GM19238 (cell line): ENCODE measurements at regions not wholly inside any gene's neighbourhood (a gene's known extent, or its start where the extent isn't known, plus 50 kb on each side); places are given as distances from the start of the nearest gene placed in this dataset.

Source experiments
- DNase-seq: peaks from one replicate; pipeline ENCODE4 v3.0.0; 2011; ENCODE audit warnings: low spot score; ENCODE audit not compliant: insufficient read length

DNA sequence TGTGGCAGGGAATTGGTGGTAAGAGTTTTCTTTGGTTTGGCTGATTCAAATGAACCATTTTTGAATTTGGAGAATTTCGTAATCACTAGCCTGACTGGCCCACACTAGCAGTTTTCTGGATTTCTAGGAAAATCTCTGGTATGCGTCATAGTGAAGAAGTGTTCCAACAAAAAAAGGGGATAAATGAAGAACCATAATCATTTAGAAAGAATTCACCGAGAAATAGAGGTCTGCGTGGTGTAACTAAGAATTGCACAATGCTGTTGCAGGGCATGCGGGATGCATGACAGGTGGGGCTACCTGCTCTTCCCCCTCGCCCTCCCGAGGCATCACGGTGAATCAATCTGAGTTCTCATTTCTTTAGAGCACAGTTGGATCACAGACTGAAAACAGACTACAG, 232.3 kb upstream of the PAPPA start:
- no peak for DNase-seq

DNA sequence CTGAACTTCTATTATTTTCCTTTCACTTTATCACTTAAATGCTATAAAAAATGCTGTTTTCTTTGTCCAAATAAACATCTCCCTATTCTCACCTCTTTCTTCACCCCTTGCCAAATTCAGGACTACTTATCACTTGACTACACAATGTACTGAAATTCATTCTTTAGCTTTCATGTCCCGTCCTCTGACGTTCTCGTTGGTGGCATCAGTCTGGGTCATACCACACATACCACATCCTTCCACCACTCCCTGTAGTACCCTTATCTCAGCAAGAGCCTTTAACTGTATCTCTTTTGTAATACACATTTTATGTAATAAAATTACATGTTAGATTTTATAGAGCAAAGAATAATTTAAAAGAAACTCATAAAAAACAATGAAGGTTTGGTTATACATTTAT, 231.1 kb upstream of the PAPPA start:
- DNase-seq, result no peak

DNA sequence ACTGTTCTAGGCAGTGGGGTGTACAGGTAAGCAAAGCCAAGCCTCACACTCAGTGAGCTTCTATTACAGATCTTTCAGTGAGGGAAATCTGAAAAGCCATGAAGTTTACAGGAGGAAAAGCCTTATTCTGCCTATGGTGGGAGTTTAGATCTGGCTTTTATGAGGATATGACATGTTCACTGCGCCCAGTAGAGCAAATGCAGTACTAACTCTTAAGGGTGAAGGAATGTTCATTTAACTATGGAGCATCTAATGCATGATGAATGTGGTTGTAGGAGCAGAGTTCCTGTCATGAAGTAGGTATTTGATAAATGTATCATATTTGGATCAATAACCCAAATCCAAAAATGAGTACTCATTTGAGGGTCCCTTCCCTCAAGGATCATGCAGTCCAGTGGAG, 230.2 kb upstream of the PAPPA start:
- DNase-seq, result no peak

DNA sequence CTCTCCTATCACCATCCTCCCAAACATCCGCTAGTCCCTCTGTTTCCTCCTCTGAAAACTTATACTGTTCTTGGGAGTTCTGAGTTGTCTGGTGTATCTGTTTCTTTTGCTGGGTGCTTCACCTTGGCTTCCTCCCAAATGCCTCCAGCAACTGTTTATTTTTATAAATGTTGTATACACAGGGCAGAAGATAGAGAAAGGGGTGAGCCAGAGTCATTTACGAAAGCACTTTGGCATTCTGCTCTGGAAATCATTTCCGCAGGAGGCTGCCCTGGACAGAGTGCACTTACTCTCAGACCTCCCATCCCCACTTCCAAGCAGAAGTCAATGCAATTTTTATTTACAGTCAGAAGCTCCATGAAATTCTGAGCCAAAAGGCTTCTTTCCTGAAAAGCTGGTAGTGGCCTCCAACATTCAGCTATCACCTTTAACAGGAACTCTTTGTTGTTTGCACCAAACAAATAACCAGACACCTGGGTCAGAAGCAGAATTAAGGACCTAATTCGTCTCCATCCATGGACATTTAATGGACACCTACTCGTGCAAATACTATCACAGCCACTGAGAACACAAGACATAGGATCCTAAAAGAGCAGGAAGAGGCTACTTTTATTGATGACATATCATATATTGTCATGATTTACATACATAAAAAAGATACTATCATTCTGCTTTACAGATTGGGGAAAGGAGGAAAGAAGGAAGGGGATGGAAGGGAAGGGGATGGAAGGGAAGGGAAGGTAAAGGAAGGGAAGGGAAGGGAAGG, 229.5 kb upstream of the PAPPA start:
- no peak for DNase-seq

DNA sequence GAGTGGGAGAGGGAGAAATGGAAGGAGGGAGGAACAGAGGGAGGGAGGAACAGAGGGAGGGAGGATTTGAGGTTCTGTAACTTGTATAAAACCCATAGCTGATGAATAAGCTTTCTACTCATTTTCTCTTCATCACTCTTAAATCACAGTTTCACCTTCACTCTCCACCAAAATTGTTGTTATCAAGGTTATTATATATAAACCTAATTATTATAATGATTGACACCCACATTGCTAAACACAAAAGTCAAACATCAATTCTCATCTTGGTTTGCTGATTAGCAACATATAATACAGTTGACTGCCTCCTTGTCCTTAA, 229.0 kb upstream of the PAPPA start:
- no peak for DNase-seq

DNA sequence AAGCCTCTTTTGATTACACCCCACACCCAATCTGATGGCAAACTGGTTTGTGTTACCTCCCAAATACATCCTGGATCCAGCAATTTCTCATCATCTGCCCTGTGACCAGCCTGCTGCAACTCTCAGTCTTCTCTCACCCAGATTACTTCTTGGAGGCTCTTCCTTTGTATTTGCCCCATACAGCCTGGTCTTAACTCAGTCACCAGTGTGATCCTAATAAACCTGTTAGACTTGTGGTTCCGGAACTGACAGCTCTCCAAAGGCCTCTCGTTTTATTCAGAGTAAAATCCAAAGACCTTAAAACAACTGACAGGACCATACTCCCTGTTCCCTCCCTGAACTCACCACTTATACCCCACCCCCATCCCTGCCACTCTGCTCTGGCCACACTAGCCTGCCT, 228.2 kb upstream of the PAPPA start:
- DNase-seq, result no peak

DNA sequence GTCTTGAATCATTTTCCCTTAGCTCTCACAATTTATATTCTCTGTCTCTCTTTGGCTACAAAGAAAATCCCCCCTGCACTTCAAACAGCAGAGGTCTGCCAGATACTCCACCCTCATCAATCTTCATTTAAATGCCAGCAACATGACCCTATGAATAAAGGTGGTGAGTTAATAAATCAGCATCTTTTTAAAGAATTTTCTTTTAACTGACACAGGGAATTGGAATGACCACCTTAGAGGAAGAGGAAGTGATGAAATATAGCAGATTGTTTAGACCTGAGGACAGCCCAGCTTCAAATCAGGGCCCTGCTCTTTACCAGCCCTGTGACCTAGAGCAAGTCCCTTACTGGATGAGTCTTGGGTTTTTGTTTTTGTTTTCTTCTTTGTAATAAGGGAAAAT, 223.1 kb upstream of the PAPPA start:
- no peak for DNase-seq

DNA sequence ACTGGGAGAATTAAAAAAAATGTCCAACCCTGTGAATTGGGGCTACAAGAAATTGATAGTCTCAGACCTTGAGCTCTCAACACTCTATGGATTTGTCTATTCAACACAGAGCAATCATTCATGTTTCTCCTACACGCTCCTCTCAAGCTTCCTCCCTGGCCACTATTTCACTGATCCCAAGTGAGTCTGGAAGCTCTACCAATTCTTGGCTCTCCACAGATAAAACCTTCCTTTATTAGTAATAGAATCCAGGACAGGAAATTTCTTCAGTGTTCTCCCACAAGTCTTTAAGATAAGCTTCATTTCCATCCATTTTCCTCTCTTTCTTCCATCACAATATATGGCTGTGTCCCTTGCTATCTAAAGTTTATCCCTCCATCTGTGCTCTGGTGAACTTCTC, 215.1 kb upstream of the PAPPA start:
- DNase-seq, result no peak

DNA sequence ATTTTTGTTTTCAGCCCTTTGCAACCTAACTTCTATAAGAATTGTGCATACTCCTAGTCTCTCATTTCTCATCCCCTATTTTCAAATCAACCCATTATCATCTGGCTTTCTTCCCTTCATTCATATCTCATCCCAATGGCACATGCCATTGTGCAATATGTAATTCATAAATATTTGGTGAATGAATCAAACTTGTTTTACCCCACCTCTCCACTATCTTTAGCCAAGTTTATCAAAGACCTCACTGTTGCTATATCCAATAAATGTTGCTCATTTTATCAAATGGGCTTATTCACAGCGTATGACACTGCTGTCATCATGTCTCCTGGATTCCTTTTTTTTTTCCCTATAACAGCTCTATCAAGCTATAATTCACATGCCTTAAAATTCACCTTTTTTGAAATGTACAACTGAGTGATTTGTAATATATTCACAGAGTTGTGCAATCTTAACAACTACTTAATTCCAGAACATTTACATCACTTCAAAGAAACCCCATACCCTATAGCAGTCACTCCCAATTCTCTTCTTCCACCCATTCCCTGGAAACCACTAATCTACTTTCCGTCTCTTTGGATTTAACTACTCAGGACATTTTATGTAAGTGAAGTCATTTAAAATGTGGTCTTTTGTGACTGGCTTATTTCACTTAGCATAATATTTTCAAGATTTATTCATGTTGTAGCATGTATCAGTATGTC, 214.4 kb upstream of the PAPPA start:
- no peak for DNase-seq

DNA sequence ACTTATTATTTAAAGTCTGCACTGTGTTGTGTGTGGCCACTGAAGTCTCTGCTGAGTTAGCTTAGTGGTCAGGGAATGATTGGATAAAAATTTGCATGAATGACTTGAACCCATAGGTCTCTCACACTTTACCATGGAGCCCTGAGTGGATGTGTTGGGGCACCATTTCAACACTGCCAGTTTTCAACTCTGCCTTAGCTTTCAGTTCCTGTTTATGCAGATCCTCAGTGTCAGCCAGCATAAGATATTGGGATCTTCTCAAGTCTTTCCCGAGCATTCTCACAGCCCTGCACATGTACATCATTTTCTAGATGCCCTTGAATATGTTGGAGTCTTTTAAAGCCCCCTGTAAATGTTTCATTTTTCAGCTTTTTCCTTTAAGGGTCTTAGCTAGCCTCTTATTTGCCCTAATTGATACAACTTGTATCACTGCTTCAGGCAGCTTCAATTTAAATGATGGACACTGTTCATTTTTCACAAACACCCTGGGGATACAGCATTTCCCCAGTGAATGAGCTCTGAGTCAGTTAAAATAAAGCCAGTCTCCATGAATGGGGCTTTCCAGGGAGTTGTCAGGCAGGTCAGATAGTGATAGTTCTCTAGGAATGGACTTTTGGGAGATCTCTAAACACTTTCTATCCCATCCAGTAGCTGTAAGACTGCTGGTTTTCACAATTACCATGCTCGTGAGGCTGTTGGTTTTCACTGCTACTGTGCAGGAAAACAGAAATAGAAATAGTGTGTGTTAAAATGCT, 211.9 kb upstream of the PAPPA start:
- no peak for DNase-seq

DNA sequence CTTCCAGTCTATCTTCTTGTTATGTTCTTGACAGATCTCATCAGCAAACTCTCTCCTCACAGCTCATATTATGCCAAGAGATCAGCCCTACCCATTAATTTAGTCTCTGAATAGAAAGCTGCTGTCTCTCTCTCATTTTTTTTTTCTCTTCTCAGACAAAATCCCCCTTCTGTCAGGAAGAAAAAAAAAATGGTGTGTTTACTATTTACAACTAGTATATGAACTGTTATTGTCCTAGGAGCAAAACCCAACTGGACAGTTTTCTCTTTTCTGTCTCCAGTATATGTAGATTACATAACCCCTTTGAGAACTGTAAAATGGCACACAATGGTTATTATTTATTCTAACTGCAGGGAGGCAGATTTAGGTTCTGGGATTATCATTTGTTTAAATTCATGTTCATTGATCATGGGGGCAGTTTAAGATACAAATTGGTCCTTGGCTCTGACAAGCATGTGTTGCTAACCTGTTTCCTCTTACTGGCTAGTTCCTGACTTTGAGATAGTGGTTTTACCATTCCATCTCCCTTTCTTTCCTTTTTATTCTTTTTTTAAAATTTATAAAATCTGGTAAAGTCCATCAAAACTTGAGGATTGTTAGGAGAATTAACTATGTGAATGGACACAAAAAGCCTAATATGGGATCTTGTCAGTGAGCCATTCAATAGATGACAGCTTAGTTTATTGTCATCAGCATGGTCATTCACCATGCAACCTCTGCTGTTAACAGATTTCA, 210.0 kb upstream of the PAPPA start:
- DNase-seq, result no peak

DNA sequence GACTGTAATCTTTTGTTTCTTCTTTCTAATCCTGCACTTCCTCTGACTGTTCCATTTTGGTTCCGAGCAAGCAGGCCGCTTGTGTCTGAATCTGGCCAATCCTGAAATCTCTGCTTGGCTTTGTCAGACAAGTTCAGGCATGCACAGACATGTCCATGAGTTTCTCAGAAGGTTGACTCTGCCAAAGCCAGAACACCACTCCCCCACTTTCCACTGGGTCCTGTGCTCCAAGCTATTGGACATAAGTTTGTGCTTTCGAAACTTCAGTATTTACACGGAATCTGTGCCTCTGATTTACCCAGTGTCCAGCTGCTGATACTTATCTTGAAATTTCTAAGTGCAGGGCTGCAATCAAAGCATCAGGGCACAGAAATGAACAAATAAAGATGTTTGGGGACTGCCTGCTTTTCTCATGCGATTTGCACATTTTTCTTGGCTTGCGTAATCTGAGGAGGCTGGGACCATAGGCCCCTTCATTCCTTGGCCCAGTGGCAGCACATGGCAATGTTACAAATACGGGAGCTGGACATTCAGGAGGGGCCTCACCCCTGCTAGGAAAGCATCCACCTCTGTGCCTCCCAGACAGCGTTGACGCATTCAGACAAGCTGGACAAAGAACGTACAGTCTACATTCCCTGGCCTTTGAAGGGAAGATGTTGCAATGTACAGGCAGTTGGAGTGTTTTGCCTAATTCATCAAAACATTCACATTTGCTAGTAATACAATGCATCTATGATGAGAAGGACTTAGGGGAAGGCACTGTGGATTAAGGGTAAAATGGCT, 209.2 kb upstream of the PAPPA start:
- DNase-seq, result no peak

DNA sequence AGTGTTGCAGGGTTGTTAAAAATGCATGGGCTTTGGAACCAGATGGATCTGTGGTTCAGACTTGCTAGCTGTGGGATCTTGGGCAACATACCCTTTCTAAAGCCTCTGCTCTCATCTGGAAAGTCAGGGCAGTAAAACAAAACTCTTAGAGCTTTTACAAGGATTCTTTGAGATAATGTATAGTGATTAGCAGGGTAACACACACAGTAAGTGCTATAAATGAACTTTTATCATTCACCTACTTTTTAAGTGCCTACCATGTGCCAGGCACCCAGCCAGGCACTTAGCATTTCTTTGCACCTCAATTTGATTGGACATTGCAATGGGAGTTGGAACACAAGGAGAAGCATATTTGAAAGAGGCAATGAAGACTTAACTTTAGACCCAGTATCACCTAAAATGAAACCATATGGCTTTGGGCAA, 208.6 kb upstream of the PAPPA start:
- no peak for DNase-seq

DNA sequence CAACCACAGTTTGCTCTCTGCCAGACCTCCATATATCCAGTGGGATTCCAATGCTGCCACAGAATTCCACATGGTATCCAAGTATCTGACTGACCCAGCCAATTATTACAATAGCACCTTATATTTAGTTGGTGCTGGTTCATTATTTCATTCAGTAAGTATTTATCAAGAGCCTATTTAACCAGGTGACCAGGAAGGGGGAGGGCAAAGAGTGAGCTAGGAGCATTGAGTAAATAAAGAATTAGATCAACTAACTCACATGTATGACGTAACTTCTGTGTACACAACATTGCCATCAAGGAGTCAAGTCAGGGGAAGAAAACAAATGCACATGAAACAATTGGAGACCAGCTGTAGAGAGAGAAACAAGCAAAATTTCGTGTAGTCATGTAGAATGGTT, 207.1 kb upstream of the PAPPA start:
- no peak for DNase-seq

DNA sequence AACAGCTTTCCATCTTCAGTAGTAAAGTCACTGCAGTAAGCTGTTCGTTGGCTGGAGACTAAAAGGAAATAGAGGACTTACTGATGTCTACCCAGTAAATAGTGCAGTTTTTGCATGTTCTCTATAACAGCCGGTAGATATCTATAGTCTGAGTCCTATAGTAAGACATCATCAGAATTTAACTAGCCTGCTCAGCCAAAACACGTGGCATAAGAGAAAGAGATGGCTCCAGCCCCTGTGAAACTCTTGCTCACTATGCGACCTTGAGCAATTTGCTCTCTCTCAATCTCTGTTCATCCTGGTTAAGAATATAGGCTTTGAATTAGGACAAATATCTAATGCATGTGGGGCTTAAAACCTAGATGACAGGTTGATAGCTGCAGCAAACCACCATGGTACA, 201.6 kb upstream of the PAPPA start:
- no peak for DNase-seq

DNA sequence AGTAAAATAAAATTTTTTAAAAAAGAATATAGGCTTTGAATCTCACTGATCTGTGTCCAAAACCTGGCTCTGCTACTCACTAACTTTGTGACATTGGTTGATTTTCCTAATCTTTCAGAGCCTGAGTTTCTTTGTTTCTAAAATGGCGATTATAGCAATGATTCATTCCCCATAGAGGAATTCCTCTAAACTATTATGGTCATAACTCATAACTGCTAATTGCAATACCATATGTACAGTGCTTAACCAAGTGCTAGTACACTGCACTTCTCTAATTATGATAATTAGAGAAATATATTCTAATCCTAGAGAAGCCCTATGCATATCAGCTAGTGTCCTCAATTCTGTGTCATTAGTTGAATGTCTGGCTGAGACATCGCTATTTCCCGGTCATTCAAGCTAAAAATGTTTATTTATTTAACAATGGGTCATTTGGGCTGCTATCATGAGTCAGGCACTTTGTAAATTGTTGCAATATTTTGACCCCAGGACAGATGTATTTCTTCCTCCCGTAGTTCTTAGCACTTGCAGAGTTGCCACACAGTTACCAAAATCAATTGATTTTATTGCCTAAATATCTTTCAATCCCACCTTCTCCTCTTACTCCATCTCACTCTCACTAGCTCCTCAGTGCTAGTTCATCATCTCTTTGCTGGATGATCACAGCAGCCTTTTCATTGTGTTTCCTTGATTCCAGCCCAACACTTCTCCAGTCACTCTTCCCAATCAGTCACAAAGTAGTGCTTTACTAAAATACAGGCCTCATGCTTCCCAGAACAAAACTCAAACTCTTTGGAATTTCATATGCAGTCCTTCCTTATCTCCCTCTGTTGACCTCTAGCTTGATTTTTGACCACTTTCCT, 200.9 kb upstream of the PAPPA start:
- no peak for DNase-seq

DNA sequence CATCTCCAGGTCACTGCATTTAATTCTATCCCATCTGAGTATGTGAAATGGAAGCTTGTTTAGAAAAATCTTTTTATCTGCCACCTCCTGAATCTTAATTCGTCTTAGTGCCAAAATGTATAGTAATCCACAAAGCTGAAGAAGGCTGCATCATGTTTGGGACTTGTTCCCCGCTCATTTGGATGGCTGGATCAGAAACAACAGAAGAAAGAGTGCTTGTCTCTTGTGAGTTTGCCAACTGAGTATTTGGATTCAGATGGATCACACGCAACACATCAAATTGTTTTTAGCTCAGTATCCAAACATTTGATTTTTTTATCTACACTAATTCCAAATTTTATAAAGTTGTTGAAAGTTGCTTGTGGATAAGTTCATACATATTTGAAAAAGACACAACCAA, 197.2 kb upstream of the PAPPA start:
- no peak for DNase-seq

DNA sequence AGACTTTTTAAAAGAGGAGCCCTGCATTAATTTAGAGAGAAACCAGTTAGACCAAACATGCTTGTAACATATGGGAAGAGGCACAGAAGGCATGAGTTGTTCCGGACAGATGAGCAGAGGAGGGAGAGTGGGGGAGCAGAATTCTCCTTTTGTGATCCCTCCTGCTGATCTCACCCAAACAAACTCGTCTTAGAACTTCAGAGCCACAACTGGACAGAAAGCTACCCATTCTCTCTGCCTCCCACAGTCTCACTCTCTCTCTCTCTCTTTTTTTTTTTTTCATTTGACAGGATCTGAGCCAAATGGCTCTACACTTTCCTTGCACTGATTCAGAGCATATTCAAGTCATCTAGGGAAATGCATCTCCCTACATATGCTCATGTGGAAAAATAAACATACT, 196.0 kb upstream of the PAPPA start:
- DNase-seq, result no peak

DNA sequence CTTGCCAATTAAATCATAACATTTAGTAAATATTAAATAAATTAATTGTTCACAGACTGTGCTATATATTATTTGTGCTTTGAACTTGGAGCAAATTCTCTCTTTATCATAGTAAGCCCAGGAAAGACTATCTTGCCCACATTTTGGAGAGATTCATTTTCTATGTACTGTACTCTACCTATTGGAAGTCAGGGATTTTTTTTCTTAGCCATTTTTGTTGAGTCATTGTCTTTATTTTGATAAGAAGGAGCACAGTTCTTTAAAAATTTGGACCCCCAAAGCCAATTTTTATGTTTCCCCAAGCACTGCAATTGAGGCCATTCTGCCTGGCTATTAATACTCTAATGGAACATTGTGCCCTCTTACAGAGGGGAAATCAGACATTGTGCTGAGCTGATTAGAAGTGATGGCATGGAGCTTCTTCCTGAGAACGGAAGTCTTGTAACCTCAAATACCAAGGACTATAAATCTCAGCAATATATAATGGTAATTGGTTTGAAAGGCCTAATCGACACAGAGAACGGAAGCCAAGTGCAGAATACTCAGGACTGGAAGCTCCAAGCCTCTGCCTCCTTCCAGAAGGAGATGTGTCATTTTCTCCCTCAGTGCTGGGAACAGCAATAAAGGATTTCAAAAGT, 188.8 kb upstream of the PAPPA start:
- no peak for DNase-seq

DNA sequence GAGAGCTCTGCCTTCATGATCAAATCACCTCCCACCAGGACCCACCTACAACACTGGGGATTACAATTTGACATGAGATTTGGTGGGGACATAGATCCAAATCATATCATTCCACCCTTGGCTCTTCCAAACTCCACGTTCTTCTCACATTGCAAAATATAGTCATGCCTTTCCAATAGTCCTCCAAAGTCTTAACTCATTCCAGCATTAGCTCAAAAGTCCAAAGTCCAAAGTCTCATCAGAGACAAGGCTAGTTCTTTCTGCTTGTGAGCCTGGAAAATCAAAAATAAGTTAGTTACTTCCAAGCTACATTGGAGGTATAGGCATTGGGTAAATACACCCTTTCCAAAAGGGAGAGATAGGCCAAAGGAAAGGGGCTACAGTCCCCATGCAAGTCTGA, 186.9 kb upstream of the PAPPA start:
- DNase-seq, result no peak
